Fibroblast of villous mesenchyme (primary cell): ENCODE measurements at regions not wholly inside any gene's neighbourhood (a gene's known extent, or its start where the extent isn't known, plus 50 kb on each side); places are given as distances from the start of the nearest gene placed in this dataset.

Experiments
- DNase-seq: peaks from one replicate; pipeline ENCODE4 v3.0.0-alpha.2; 2010; ENCODE audit warnings: low read depth
- H3K4me3 ChIP-seq: 2 replicates; pipeline ENCODE4 v1.5.1; 2011; ENCODE audit warnings: low read depth, mild to moderate bottlenecking, low read length
- TF ChIP-seq, protein P1 (sequence below): IDR thresholded peaks from 2 replicates; pipeline ENCODE4 v1.5.1; 2012; ENCODE audit warnings: low read depth, mild to moderate bottlenecking, low read length; ENCODE audit not compliant: insufficient read depth

DNA sequence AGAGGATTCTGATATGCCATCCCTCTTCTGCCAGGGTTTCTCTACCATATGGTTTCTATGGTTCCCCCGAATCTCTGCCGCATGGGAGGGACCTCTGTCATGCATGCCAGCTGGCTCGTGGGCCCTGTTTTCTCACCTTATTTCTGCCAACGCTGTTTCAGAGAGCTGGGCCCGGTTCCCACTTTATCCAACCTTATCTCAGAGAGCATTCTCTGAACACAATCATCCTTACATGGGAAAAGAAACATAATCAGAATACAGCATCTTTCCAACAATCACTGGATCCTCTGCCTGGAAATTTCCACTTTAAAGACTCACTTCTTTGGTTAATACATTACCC is 234.5 kb upstream of the ZBTB20 start:
- H3K4me3 ChIP-seq, result no peak overlapping the region
- TF ChIP-seq, protein P1, sequence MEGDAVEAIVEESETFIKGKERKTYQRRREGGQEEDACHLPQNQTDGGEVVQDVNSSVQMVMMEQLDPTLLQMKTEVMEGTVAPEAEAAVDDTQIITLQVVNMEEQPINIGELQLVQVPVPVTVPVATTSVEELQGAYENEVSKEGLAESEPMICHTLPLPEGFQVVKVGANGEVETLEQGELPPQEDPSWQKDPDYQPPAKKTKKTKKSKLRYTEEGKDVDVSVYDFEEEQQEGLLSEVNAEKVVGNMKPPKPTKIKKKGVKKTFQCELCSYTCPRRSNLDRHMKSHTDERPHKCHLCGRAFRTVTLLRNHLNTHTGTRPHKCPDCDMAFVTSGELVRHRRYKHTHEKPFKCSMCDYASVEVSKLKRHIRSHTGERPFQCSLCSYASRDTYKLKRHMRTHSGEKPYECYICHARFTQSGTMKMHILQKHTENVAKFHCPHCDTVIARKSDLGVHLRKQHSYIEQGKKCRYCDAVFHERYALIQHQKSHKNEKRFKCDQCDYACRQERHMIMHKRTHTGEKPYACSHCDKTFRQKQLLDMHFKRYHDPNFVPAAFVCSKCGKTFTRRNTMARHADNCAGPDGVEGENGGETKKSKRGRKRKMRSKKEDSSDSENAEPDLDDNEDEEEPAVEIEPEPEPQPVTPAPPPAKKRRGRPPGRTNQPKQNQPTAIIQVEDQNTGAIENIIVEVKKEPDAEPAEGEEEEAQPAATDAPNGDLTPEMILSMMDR, result no peak
- no peak for DNase-seq

DNA sequence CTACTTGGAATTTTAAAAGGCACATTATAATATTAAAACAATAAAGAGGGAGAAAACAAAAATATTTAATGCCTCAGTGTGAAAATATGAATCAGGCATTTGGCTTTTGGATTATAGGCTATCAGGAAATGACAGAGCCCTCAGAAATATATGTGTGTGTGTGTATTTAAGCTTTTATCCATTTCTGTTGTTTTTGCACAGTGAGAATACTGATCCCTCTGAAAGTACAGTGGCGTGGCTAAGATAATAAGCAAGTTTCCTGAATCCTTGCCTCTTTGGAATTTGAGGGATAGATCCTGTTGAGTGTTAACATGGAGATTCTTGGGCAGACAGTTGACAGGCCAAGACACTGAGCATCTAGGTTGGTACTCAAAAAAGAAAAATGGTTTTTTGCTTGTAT is 234.8 kb upstream of the ZBTB20 start:
- TF ChIP-seq, protein P1, result no peak
- no peak for DNase-seq

DNA sequence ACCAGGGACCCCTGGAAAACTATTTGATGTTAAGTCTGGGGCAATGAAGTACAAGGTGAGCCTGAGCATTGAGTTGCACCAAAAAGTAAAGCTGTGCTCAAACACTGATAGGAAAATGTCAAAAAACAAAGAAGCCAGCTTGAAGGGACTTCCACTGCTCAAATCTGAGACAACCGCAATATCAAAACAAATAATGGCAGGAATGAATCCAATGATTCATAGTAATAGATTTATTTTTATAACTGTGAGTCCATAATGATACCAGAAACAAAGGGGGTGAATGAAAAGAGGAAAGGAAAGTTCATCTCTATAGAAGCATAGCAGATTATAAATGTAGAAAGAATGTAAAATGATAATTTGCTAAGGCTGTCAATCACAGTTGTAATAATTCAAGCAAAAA is 237.3 kb upstream of the ZBTB20 start:
- TF ChIP-seq, protein P1, result no peak
- DNase-seq, result no peak

More for the DNA sequence above, 234.8 kb upstream of the ZBTB20 start:
- no peak overlapping the region for H3K4me3 ChIP-seq

DNA sequence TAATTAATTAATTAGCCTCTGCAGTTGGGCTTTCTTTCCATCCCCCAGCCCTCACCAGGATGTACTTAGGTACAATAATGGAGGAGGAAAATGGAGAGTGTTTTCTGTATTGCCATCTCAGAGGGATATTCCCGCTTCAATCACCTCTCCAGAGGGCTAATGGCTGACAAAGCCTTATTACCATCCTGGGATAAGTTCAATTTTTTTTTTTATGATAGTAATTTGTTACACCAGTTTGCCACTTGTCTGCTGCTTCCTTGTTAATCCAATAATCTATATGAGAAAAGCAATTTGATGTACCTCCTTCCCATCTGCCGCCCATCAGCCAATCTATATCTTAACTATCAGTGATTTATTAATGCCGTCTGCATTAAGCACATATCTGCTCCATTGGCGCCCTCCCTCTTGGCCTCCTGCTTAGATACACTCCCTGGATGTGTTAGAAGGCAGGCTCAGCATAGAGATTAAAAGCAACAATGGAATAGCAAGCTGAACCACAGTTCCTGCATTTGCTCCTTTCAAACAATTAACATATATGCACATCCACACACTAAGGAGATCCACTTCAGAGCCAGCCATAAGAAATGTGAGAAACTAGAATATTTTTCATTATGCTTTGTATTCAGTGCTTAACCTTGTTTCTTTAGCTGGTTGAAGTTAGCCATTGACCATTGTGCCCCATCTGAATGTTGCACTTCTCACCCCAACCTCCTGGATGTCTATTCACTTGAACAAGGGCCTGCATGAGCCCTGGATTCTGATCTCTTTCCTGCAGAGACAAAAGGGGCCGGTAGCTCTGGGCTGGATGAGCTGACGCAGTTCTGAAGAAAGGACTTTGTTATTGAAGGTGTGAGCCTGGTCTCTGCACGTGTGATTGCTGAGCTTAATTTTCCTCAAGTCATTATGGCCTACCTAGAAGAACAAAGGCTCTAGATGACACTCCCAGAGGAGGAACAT is 237.3 kb upstream of the GAP43 start:
- H3K4me3 ChIP-seq, result no peak overlapping the region
- TF ChIP-seq, protein P1, result no peak
- DNase-seq, result no peak

More for the DNA sequence above, 237.3 kb upstream of the ZBTB20 start:
- H3K4me3 ChIP-seq, result no peak overlapping the region

DNA sequence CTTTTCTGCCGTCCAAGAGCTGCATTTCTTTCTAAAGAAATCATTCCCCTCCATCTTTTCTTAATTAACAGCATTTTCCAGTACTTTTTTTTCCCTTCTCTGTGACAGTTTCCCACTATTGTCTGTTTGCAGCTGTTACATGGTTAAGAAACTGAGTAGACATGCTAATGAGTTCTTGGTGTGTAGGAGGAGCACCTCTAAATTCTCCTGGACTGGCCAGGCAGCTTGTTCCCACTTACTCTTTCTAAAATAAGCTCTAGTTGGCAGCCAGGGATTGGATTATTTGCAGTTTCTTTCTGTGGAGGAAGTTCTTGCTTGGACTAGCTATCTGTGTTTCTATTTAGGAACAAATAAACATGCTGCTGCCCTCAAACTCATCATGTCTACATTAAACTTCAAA is 235.1 kb upstream of the GAP43 start:
- H3K4me3 ChIP-seq, result no peak overlapping the region
- peak; percentile 19 for DNase-seq
- TF ChIP-seq, protein P1, result no peak

DNA sequence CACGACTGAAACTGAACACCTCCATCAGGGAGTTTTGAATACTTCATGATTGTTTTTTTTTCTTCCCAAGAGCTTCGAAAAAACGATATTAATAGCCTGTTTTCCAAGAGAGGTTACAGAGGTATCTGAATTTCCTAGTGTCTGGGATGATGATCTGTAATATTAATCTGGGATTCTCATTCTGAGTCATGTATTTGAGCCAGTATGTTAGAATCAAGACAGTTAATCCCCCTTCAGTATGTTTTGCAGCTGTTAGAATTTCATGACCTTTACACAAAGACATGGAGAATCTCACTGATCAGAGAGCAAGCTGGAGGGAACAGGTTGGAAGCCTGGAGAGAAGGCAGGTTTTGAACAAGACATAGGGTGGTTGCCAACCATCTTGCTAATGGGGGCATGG is 234.5 kb upstream of the GAP43 start:
- TF ChIP-seq, protein P1, result no peak
- no peak overlapping the region for H3K4me3 ChIP-seq
- DNase-seq, result no peak
